Mononuclear cell (primary cell): ENCODE measurements at regions not wholly inside any gene's neighbourhood (a gene's known extent, or its start where the extent isn't known, plus 50 kb on each side); places are given as distances from the start of the nearest gene placed in this dataset.

Experiments
- H3K27me3 ChIP-seq: 2 replicates; pipeline ENCODE4 v1.6.0; 2011; ENCODE audit warnings: low read length, control low read depth; ENCODE audit not compliant: insufficient read depth
- H3K4me1 ChIP-seq: 2 replicates; pipeline ENCODE4 v1.5.1; 2011; ENCODE audit warnings: mild to moderate bottlenecking, low read length, control low read depth; ENCODE audit not compliant: insufficient read depth
- H3K4me3 ChIP-seq: 2 replicates; pipeline ENCODE4 v1.5.1; 2011; ENCODE audit warnings: mild to moderate bottlenecking, low read length, moderate library complexity
- H3K9me3 ChIP-seq: 2 replicates; pipeline ENCODE4 v1.5.1; 2011; ENCODE audit warnings: low read depth, mild to moderate bottlenecking, control low read depth, low read length

GRCh38 chr9:108070861-108071260 lies 581.3 kb upstream of the KLF4 start:
- no peak overlapping the region for H3K4me3 ChIP-seq
- no peaks in the 10 kb centered on the region for H3K9me3 ChIP-seq
- peaks cover 29% of the 10 kb centered on the region for H3K4me1 ChIP-seq
- H3K27me3 ChIP-seq = no peaks in the 10 kb centered on the region

- H3K27me3 ChIP-seq = no peaks in the 10 kb centered on the region
- peaks cover 29% of the 10 kb centered on the region for H3K4me1 ChIP-seq
- H3K4me3 ChIP-seq = no peak overlapping the region
- H3K9me3 ChIP-seq = no peaks in the 10 kb centered on the region
Observed at GRCh38 chr9:108069991-108070390, 580.4 kb upstream of the KLF4 start.

- H3K4me3 ChIP-seq = no peak overlapping the region
- no peaks in the 10 kb centered on the region for H3K9me3 ChIP-seq
- peaks cover 10% of the 10 kb centered on the region for H3K4me1 ChIP-seq
- no peaks in the 10 kb centered on the region for H3K27me3 ChIP-seq
Observed at GRCh38 chr9:108062680-108063079, 573.1 kb upstream of the KLF4 start.

GRCh38 chr9:108060175-108060574 lies 570.6 kb upstream of the KLF4 start:
- Histone ChIP-seq H3K4me1 (peaks cover 24% of the 10 kb centered on the region), H3K4me3 (no peak overlapping the region), H3K9me3 (no peaks in the 10 kb centered on the region), H3K27me3 (no peaks in the 10 kb centered on the region)

GRCh38 chr9:108058135-108058814 lies 568.7 kb upstream of the KLF4 start:
- Histone ChIP-seq H3K27me3 (no peaks in the 10 kb centered on the region), H3K4me3 (no peak overlapping the region), H3K9me3 (no peaks in the 10 kb centered on the region), H3K4me1 (peaks cover 25% of the 10 kb centered on the region)

- Histone ChIP-seq H3K9me3 (no peaks in the 10 kb centered on the region), H3K4me3 (no peak overlapping the region), H3K4me1 (peaks cover 25% of the 10 kb centered on the region), H3K27me3 (no peaks in the 10 kb centered on the region)
Observed at GRCh38 chr9:108057421-108058134, 568.0 kb upstream of the KLF4 start.

GRCh38 chr9:108056805-108057386 lies 567.3 kb upstream of the KLF4 start:
- H3K4me3 ChIP-seq = no peak overlapping the region
- peaks cover 25% of the 10 kb centered on the region for H3K4me1 ChIP-seq
- no peaks in the 10 kb centered on the region for H3K27me3 ChIP-seq
- no peaks in the 10 kb centered on the region for H3K9me3 ChIP-seq

- Histone ChIP-seq H3K9me3 (no peaks in the 10 kb centered on the region), H3K4me1 (peaks cover 25% of the 10 kb centered on the region), H3K27me3 (no peaks in the 10 kb centered on the region), H3K4me3 (no peak overlapping the region)
Observed at GRCh38 chr9:108056084-108056804, 566.7 kb upstream of the KLF4 start.

GRCh38 chr9:108054131-108054630 lies 564.6 kb upstream of the KLF4 start:
- Histone ChIP-seq H3K4me1 (peaks cover 25% of the 10 kb centered on the region), H3K9me3 (no peaks in the 10 kb centered on the region), H3K27me3 (no peaks in the 10 kb centered on the region), H3K4me3 (no peak overlapping the region)

- Histone ChIP-seq H3K9me3 (no peaks in the 10 kb centered on the region), H3K27me3 (no peaks in the 10 kb centered on the region), H3K4me1 (peaks cover 24% of the 10 kb centered on the region), H3K4me3 (no peak overlapping the region)
Observed at GRCh38 chr9:108053555-108054061, 564.0 kb upstream of the KLF4 start.

GRCh38 chr9:108052431-108053080 lies 563.0 kb upstream of the KLF4 start:
- no peak overlapping the region for H3K4me3 ChIP-seq
- H3K9me3 ChIP-seq = no peaks in the 10 kb centered on the region
- no peaks in the 10 kb centered on the region for H3K27me3 ChIP-seq
- peaks cover 15% of the 10 kb centered on the region for H3K4me1 ChIP-seq

GRCh38 chr9:108050894-108051293 lies 561.3 kb upstream of the KLF4 start:
- Histone ChIP-seq H3K4me1 (peaks cover 7% of the 10 kb centered on the region), H3K27me3 (no peaks in the 10 kb centered on the region), H3K9me3 (no peaks in the 10 kb centered on the region), H3K4me3 (no peak overlapping the region)

GRCh38 chr9:108049671-108050494 lies 560.3 kb upstream of the KLF4 start:
- Histone ChIP-seq H3K27me3 (no peaks in the 10 kb centered on the region), H3K4me1 (no peaks in the 10 kb centered on the region), H3K9me3 (no peaks in the 10 kb centered on the region), H3K4me3 (no peak overlapping the region)
